Body of pancreas (tissue), 4 donors: ENCODE measurements at regions not wholly inside any gene's neighbourhood (a gene's known extent, or its start where the extent isn't known, plus 50 kb on each side); places are given as distances from the start of the nearest gene placed in this dataset.

ENCODE experiments used
- CTCF ChIP-seq, 7 experiments: fragments of 450-650 bp in 4 of 7; fragments of 200-600 bp in 3 of 7; sonication (generic) in 3 of 7; IDR thresholded peaks; one replicate each; pipeline ENCODE4 v1.5.1; 2016 to 2019; ENCODE audit warnings: antibody characterized with exemption in 7 of 7
- POLR2A ChIP-seq, 3 donors: fragments of 450-650 bp; IDR thresholded peaks; one replicate each; pipeline ENCODE4 v1.6.1; 2016; ENCODE audit warnings: antibody characterized with exemption in 3 of 3, mild to moderate bottlenecking in 2 of 3

- TF ChIP-seq CTCF (IDR thresholded peaks at IDR 0.05) (no peak), POLR2A (IDR thresholded peaks at IDR 0.05) (no peak)
Observed at GRCh38 chr3:170723241-170723640, 137.4 kb upstream of the SLC7A14 start.
